H9 (cell line): ENCODE measurements at regions not wholly inside any gene's neighbourhood (a gene's known extent, or its start where the extent isn't known, plus 50 kb on each side); places are given as distances from the start of the nearest gene placed in this dataset.

Source experiments
- DNase-seq: peaks from one replicate; pipeline ENCODE4 v3.0.0-alpha.2; 2017
- H2AFZ ChIP-seq: one replicate; pipeline ENCODE4 v1.6.1; 2013; ENCODE audit warnings: mild to moderate bottlenecking, low read length, control low read depth, moderate library complexity
- H2AK5ac ChIP-seq: 2 replicates; pipeline ENCODE4 v1.6.1; 2013; ENCODE audit warnings: low read length, control low read depth, mixed read lengths; ENCODE audit not compliant: insufficient read length
- H2BK120ac ChIP-seq: one replicate; pipeline ENCODE4 v1.6.1; 2013; ENCODE audit warnings: low read depth, mild to moderate bottlenecking, low read length, control low read depth, inconsistent platforms; ENCODE audit not compliant: poor library complexity, severe bottlenecking
- H2BK12ac ChIP-seq: 2 replicates; pipeline ENCODE4 v1.6.1; 2013; ENCODE audit warnings: low read length, control low read depth, mixed read lengths, low read depth; ENCODE audit not compliant: insufficient read length
- H2BK15ac ChIP-seq: 2 replicates; pipeline ENCODE4 v1.6.1; 2013; ENCODE audit warnings: low read depth, low read length, control low read depth
- H2BK20ac ChIP-seq: one replicate; pipeline ENCODE4 v1.6.1; 2013; ENCODE audit warnings: low read depth, mild to moderate bottlenecking, low read length, control low read depth, inconsistent platforms; ENCODE audit not compliant: poor library complexity, severe bottlenecking
- H2BK5ac ChIP-seq: 2 replicates; pipeline ENCODE4 v1.6.1; 2013; ENCODE audit warnings: low read length, control low read depth, mixed read lengths; ENCODE audit not compliant: insufficient read length
- H3K14ac ChIP-seq: 2 replicates; pipeline ENCODE4 v1.6.1; 2013; ENCODE audit warnings: low read length, control low read depth; ENCODE audit not compliant: insufficient read depth
- H3K18ac ChIP-seq: 2 replicates; pipeline ENCODE4 v1.6.1; 2013; ENCODE audit warnings: low read depth, mild to moderate bottlenecking, mixed read lengths, low read length, control low read depth; ENCODE audit not compliant: insufficient read length
- H3K23ac ChIP-seq: 2 replicates; pipeline ENCODE4 v1.6.1; 2013; ENCODE audit warnings: low read length, control low read depth, mixed read lengths, low read depth; ENCODE audit not compliant: insufficient read length
- H3K23me2 ChIP-seq: 2 replicates; pipeline ENCODE4 v1.6.1; 2013; ENCODE audit warnings: low read depth, mild to moderate bottlenecking, mixed read lengths, low read length, control low read depth; ENCODE audit not compliant: insufficient read length, poor library complexity, severe bottlenecking
- H3K27ac ChIP-seq: 2 replicates; pipeline ENCODE4 v1.5.1; 2013; ENCODE audit warnings: low read length, control low read depth, mixed read lengths, low read depth; ENCODE audit not compliant: insufficient read length
- H3K27me3 ChIP-seq: 2 replicates; pipeline ENCODE4 v1.6.1; 2013; ENCODE audit warnings: low read length, control low read depth, inconsistent platforms; ENCODE audit not compliant: insufficient read depth
- H3K4ac ChIP-seq: 2 replicates; pipeline ENCODE4 v1.6.1; 2013; ENCODE audit warnings: low read depth, mild to moderate bottlenecking, control low read depth, inconsistent platforms, low read length, moderate library complexity
- H3K4me1 ChIP-seq: 2 replicates; pipeline ENCODE4 v1.6.1; 2013; ENCODE audit warnings: low read length, control low read depth, inconsistent platforms; ENCODE audit not compliant: insufficient read depth
- H3K4me2 ChIP-seq: 2 replicates; pipeline ENCODE4 v1.6.1; 2013; ENCODE audit warnings: low read length, control low read depth, mixed read lengths; ENCODE audit not compliant: insufficient read length, insufficient read depth
- H3K56ac ChIP-seq: 2 replicates; pipeline ENCODE4 v1.6.1; 2013; ENCODE audit warnings: low read depth, mild to moderate bottlenecking, mixed read lengths, low read length, control low read depth; ENCODE audit not compliant: insufficient read length
- H3K79me1 ChIP-seq: 2 replicates; pipeline ENCODE4 v1.6.1; 2013; ENCODE audit warnings: low read depth, mild to moderate bottlenecking, moderate library complexity, low read length, control low read depth, inconsistent platforms; ENCODE audit not compliant: insufficient read depth, poor library complexity, severe bottlenecking
- H3K79me2 ChIP-seq: 2 replicates; pipeline ENCODE4 v1.6.1; 2013; ENCODE audit warnings: low read length, control low read depth, inconsistent platforms; ENCODE audit not compliant: insufficient read depth
- H3K9ac ChIP-seq: 2 replicates; pipeline ENCODE4 v1.6.1; 2013; ENCODE audit warnings: low read length, control low read depth, mixed read lengths; ENCODE audit not compliant: insufficient read length; ENCODE audit errors: extremely low read depth
- H3K9me3 ChIP-seq: one replicate; pipeline ENCODE4 v1.6.1; 2013; ENCODE audit warnings: low read depth, low read length, inconsistent platforms; ENCODE audit not compliant: control insufficient read depth
- H3T11ph ChIP-seq: one replicate; pipeline ENCODE4 v1.6.1; 2013; ENCODE audit warnings: mild to moderate bottlenecking, low read length, control low read depth, inconsistent platforms
- H4K20me1 ChIP-seq: one replicate; pipeline ENCODE4 v1.6.1; 2013; ENCODE audit not compliant: control insufficient read depth, insufficient read length, insufficient read depth
- H4K5ac ChIP-seq: 2 replicates; pipeline ENCODE4 v1.6.1; 2013; ENCODE audit warnings: low read depth, mild to moderate bottlenecking, mixed read lengths, low read length, control low read depth; ENCODE audit not compliant: insufficient read length
- H4K8ac ChIP-seq: replicated peaks from 2 replicates; pipeline ENCODE4 v1.6.1; 2013; ENCODE audit warnings: low read length, control low read depth, mixed read lengths, low read depth; ENCODE audit not compliant: insufficient read length
- H4K91ac ChIP-seq: 2 replicates; pipeline ENCODE4 v1.6.1; 2013; ENCODE audit warnings: low read depth, mild to moderate bottlenecking, moderate library complexity, mixed read lengths, low read length, control low read depth; ENCODE audit not compliant: insufficient read length
- H3K27ac Mint-ChIP-seq, 3 experiments: 2 replicates in 2 of 3; 3 replicates in 1 of 3; pipeline ENCODE4 v1.8.0; 2020 to 2021; ENCODE audit warnings: mixed read lengths in 3 of 3, mild to moderate bottlenecking in 1 of 3, moderate library complexity in 1 of 3
- H3K27me3 Mint-ChIP-seq: 2 replicates; pipeline ENCODE4 v1.8.0; 2021; ENCODE audit warnings: low read depth, mild to moderate bottlenecking, moderate library complexity, mixed read lengths
- H3K36me3 Mint-ChIP-seq, 3 experiments: 2 replicates in 2 of 3; 3 replicates in 1 of 3; pipeline ENCODE4 v1.8.0; 2020 to 2021; ENCODE audit warnings: low read depth in 3 of 3, mixed read lengths in 3 of 3; ENCODE audit not compliant: insufficient read depth in 1 of 3
- H3K4me1 Mint-ChIP-seq, 2 experiments: 2 replicates each; pipeline ENCODE4 v1.8.0; 2020; ENCODE audit warnings: mixed read lengths in 2 of 2
- H3K4me3 Mint-ChIP-seq, 2 experiments: 2 replicates in 1 of 2; 3 replicates in 1 of 2; pipeline ENCODE4 v1.8.0; 2020 to 2021; ENCODE audit warnings: mild to moderate bottlenecking in 2 of 2, mixed read lengths in 2 of 2, moderate library complexity in 1 of 2
- H3K9me3 Mint-ChIP-seq, 2 experiments: 2 replicates in 1 of 2; 3 replicates in 1 of 2; pipeline ENCODE4 v1.8.0; 2020; ENCODE audit warnings: mild to moderate bottlenecking in 2 of 2, mixed read lengths in 2 of 2, moderate library complexity in 1 of 2
- CTCF ChIP-seq: fragments of 200-600 bp; sonication (generic); conservative IDR thresholded peaks from 3 replicates; pipeline ENCODE4 v1.8.0; 2021; ENCODE audit warnings: antibody characterized with exemption, mild to moderate bottlenecking
- WGBS: extraction: QIAGEN DNeasy Blood & Tissue Kit; methylation state at CpG from one replicate; pipeline ENCODE4 v1.1.7; 2013; ENCODE audit warnings: missing lambda C conversion rate, low lambda C conversion rate, mixed read lengths; ENCODE audit not compliant: insufficient read length; ENCODE audit errors: extremely low coverage; 5-methylcytosine and 5-hydroxymethylcytosine counted together

GRCh38 chr6:139705284-139705683 lies 330.8 kb upstream of the CITED2 start:
- Histone ChIP-seq H3K4ac (no peak overlapping the region), H3K14ac (no peak overlapping the region), H3K9me3 (no peaks in the 10 kb centered on the region), H2BK20ac (no peak overlapping the region), H3K9ac (no peak overlapping the region), H3K23ac (no peak overlapping the region), H2BK15ac (no peak overlapping the region), H4K91ac (no peak overlapping the region), H2BK120ac (no peak overlapping the region), H2BK5ac (no peak overlapping the region), H3K4me1 (no peaks in the 10 kb centered on the region), H3K23me2 (no peaks in the 10 kb centered on the region), H4K20me1 (no peaks in the 10 kb centered on the region), H3K27me3 (no peaks in the 10 kb centered on the region), H4K5ac (no peak overlapping the region), H3K27ac (no peak overlapping the region), H3K56ac (no peak overlapping the region), H3K18ac (no peak overlapping the region), H3K79me1 (no peaks in the 10 kb centered on the region), H3T11ph (no peak overlapping the region), H2AFZ (no peak overlapping the region), H3K79me2 (no peaks in the 10 kb centered on the region), H2BK12ac (no peak overlapping the region), H4K8ac (no peak overlapping the region), H2AK5ac (no peak overlapping the region), H3K4me2 (no peak overlapping the region)
- Mint-ChIP-seq H3K36me3 (peaks cover 0 to 5% (median 0%) of the 10 kb centered on the region in 3 experiments; a peak in 1 of 7 replicates), H3K27ac (no peak overlapping the region), H3K27me3 (no peaks in the 10 kb centered on the region), H3K4me1 (no peaks in the 10 kb centered on the region), H3K4me3 (no peak overlapping the region), H3K9me3 (no peaks in the 10 kb centered on the region; a peak in 2 of 5 replicates)
- no CpG with 5 or more reads among the region's 3 CpGs for WGBS
- TF ChIP-seq CTCF = no peak
- DNase-seq = no peak
